ENCODE measurements at regions not wholly inside any gene's neighbourhood (a gene's known extent, or its start where the extent isn't known, plus 50 kb on each side); places are given as distances from the start of the nearest gene placed in this dataset.
A peak's percentile ranks its signal among the peaks of the same experiment; 100 is the strongest.

DNA sequence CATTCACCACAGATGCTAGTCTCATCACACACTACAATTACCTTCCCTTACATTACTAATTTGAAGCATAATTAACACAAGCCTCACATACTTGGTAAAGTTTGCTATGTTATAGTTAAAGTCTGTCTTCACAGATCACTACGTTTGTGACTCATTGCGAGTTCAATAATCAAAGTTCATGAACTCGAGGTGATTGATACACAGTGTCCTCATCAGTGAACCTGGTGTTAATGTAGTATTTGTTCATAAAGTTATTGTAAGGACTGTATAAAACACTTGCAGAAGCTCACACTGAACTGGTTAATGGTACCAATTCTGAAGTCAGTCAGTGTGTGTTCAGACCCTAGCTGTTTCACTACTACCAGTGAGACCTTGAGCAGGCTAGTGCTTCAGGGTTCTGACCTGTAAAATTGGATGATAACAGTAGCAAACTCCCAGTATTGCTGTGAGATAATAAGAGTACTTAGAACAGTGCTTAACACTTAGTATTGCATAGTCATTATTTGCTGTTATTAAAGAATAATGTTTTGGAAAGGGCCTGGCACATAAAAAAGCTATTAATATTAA is 313.3 kb downstream of the LIG4 start:
- H3K4me3 ChIP-seq (ENCODE audit: low read depth, low read length): no peak overlapping the region
- TF ChIP-seq, protein P1, sequence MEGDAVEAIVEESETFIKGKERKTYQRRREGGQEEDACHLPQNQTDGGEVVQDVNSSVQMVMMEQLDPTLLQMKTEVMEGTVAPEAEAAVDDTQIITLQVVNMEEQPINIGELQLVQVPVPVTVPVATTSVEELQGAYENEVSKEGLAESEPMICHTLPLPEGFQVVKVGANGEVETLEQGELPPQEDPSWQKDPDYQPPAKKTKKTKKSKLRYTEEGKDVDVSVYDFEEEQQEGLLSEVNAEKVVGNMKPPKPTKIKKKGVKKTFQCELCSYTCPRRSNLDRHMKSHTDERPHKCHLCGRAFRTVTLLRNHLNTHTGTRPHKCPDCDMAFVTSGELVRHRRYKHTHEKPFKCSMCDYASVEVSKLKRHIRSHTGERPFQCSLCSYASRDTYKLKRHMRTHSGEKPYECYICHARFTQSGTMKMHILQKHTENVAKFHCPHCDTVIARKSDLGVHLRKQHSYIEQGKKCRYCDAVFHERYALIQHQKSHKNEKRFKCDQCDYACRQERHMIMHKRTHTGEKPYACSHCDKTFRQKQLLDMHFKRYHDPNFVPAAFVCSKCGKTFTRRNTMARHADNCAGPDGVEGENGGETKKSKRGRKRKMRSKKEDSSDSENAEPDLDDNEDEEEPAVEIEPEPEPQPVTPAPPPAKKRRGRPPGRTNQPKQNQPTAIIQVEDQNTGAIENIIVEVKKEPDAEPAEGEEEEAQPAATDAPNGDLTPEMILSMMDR (IDR thresholded peaks at IDR 0.05; ENCODE audit: low read depth, low read length, missing control alignments): no peak
- in situ Hi-C loops (cut with HindIII; ENCODE audit: low sequenced_read_pairs): no loop called here
- no peak for DNase-seq (ENCODE audit: low read depth)

GRCh38 chr13:107901230-107901629 is 314.1 kb downstream of the LIG4 start:
- DNase-seq (ENCODE audit: low read depth): no peak
- in situ Hi-C loops (cut with HindIII; ENCODE audit: low sequenced_read_pairs): no loop called here
- H3K4me3 ChIP-seq (ENCODE audit: low read depth, low read length): no peak overlapping the region
- TF ChIP-seq, protein P1 (IDR thresholded peaks at IDR 0.05; ENCODE audit: low read depth, low read length, missing control alignments): no peak

DNA sequence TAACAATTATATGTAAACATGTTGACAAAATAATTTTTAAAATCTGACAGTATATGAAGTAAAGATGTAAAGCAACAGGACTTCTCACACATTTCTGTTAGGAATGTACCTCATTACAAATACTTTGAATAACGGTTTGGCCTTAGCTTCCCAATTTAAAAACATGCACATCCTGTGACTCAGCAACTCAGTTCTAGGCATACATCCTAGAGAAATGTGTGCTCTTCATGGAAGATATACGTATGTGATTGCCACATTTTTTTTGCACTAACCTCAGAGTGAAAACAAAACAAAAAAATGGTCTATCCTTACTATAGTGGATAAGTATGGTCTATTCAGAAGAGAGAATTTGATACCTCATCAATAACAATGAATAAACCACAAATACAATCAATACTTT is 314.6 kb downstream of the LIG4 start:
- H3K4me3 ChIP-seq (ENCODE audit: low read depth, low read length): no peak overlapping the region
- TF ChIP-seq, protein P1 (IDR thresholded peaks at IDR 0.05; ENCODE audit: low read depth, low read length, missing control alignments): no peak
- peak; percentile 20 for DNase-seq (ENCODE audit: low read depth)
- in situ Hi-C loops (cut with HindIII; ENCODE audit: low sequenced_read_pairs): no loop called here

- no peak overlapping the region for H3K4me3 ChIP-seq (ENCODE audit: low read depth, low read length)
- TF ChIP-seq, protein P1 (IDR thresholded peaks at IDR 0.05; ENCODE audit: low read depth, low read length, missing control alignments): no peak
- in situ Hi-C loops (cut with HindIII; ENCODE audit: low sequenced_read_pairs): no loop called here
- DNase-seq (ENCODE audit: low read depth): no peak
These were observed 329.2 kb downstream of the LIG4 start for GRCh38 chr13:107886118-107886517.

DNA sequence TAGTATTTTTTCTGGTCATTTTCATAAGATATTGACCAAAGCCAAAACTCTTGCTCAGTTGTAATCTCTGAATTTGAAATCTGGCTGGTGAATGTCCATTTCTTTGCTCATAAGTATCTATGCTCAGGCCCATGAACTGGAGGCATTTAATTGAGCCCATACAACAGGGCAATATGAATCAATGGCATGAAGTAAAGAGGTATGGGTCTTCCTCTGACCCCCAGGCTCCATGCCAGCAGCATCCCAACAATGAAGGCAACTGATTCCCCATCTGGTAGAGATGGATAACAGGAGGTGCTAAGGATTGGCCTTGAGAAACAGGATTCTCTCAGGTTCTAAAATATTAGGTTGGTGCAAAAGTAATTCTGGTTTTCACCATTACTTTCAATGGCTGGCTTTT is 330.8 kb downstream of the LIG4 start:
- no peak for DNase-seq (ENCODE audit: low read depth)
- no peak overlapping the region for H3K4me3 ChIP-seq (ENCODE audit: low read depth, low read length)
- TF ChIP-seq, protein P1 (IDR thresholded peaks at IDR 0.05; ENCODE audit: low read depth, low read length, missing control alignments): no peak
- in situ Hi-C loops (cut with HindIII; ENCODE audit: low sequenced_read_pairs): no loop called here

- H3K4me3 ChIP-seq (ENCODE audit: low read depth, low read length): no peak overlapping the region
- TF ChIP-seq, protein P1 (IDR thresholded peaks at IDR 0.05; ENCODE audit: low read depth, low read length, missing control alignments): no peak
- in situ Hi-C loops (cut with HindIII; ENCODE audit: low sequenced_read_pairs): no loop called here
- DNase-seq (ENCODE audit: low read depth): peak; percentile 23
These were observed 331.7 kb downstream of the LIG4 start for GRCh38 chr13:107883561-107884175.

Data from astrocyte of the cerebellum (primary cell).